ENCODE measurements at regions not wholly inside any gene's neighbourhood (a gene's known extent, or its start where the extent isn't known, plus 50 kb on each side); places are given as distances from the start of the nearest gene placed in this dataset.

DNA sequence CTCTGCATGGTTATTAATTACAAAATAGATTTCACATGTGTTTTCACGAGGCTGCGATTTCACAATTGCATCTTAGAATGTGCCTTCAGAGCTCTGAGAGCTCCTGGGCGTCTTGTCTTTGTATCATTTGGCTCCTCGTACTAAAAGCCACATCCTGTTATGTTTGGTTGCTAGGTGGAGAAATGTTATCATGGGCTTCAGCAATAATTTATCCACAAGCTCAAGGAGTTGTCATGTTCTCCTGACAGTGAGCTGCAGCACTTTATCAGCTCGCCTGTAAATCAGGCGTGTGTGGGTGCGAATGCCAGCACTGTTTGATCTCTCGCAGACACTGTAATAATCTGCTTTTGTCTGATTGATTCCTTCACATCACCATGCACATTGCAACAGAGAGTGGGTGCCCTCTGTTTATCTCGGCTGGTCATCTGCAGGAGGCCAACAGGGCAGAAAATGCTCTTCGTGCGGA, 218.6 kb upstream of the ZFP64 start:
- DNase-seq (ENCODE audit: low read depth in 3 of 3, low spot score in 1 of 3): peak in 2 of 3 donors; percentile 29 to 35

DNA sequence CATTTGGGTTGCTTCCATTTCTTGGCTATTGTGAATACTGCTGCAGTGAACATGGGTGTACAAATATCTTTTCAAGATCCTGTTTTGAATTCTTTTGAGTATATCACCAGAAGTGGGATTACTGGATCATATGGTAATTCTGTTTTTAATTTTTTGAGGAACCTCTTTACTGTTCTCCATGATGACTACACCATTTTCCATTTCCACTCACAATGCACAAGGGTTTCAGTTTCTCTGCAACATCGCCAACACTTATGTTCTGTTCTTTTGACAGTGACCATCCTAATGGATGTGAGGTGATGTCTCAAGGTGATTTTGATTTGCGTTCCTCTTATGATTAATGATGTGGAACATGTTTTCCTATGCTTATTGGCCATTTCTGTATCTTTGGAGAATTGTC, 214.4 kb upstream of the ZFP64 start:
- no peak for DNase-seq (ENCODE audit: low read depth in 3 of 3, low spot score in 1 of 3)

GRCh38 chr20:52405417-52405816, 213.8 kb upstream of the ZFP64 start:
- no peak for DNase-seq (ENCODE audit: low read depth in 3 of 3, low spot score in 1 of 3)

GRCh38 chr20:52404671-52405070, 213.1 kb upstream of the ZFP64 start:
- no peak for DNase-seq (ENCODE audit: low read depth in 3 of 3, low spot score in 1 of 3)

GRCh38 chr20:52402950-52403349, 211.4 kb upstream of the ZFP64 start:
- DNase-seq (ENCODE audit: low read depth in 3 of 3, low spot score in 1 of 3): no peak

- DNase-seq (ENCODE audit: low read depth in 3 of 3, low spot score in 1 of 3): no peak
Measured at GRCh38 chr20:52402514-52402913, 210.9 kb upstream of the ZFP64 start.

- no peak for DNase-seq (ENCODE audit: low read depth in 3 of 3, low spot score in 1 of 3)
Measured at GRCh38 chr20:52401431-52401830, 209.9 kb upstream of the ZFP64 start.

- no peak for DNase-seq (ENCODE audit: low read depth in 3 of 3, low spot score in 1 of 3)
Measured at GRCh38 chr20:52399352-52399751, 207.8 kb upstream of the ZFP64 start.

DNA sequence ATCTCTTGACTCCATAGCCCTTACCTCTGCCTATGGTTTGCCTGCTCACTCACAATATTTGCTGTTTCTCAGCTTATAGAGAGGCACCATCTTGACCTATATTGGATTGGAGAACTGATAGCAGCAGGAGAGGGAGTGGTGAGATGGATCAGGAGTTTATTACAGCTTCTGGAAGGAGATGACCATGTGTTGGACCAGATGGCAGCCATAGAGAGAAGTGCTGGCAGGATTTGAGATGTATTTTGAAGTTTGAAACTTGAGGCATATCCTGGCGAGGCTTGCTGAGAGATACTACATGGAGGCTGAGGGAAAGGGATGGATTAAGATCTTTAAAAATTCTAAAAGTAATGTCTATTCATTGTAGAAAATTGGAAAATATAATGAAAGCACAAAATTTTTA, 198.0 kb upstream of the ZFP64 start:
- DNase-seq (ENCODE audit: low read depth in 3 of 3, low spot score in 1 of 3): no peak

DNA sequence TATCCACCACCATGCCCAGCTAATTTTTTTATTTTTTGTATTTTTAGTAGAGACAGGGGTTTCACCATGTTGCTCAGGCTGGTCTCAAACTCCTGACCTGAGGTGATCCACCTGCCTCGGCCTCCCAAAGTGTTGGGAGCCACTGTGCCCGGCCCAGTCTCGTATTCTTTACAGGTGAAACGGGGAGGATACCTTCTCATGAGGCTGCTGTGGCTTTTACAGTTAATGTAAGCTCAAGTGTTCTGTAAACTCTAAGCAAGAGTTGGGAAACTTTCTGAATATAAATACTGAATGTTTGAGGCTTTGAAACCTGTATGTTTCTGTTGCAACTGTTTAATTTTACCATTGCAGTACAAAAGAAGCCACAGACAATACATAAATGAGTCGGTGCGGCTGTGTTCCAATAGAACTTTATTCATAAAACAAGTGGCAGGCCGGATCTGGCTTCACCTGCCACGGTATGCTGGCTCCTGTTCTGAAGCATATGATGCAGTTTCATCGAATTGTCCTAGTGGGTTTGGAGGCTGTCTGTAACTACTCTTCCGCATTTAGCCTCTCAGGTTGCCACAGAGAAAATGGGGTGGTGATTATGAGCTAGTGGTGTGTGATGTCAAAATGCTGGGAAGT, 192.5 kb upstream of the ZFP64 start:
- DNase-seq (ENCODE audit: low read depth in 3 of 3, low spot score in 1 of 3): no peak

DNA sequence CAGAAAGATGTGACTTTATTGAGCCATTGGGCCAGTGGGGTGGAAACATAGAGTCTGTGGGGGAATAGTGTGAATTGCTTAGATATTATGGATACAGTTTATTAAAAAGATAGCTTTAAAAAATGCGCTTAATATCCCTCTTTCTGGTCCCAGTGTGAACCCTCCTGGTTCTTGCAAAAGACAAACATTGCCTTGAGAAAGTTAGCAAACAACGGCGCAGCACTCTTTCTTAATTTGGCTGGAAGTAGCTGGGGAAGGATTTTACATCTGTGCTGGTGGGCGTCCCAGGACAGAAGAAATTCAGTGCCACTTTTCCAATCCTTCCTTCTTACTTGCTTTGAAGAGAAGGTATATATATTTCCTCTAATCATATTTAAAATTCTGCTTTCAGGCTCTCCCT, 191.4 kb upstream of the ZFP64 start:
- DNase-seq (ENCODE audit: low read depth in 3 of 3, low spot score in 1 of 3): no peak

GRCh38 chr20:52379723-52380336, 188.3 kb upstream of the ZFP64 start:
- DNase-seq (ENCODE audit: low read depth in 3 of 3, low spot score in 1 of 3): peak in 1 of 3 donors; percentile 21

GRCh38 chr20:52372169-52372568, 180.6 kb upstream of the ZFP64 start:
- no peak for DNase-seq (ENCODE audit: low read depth in 3 of 3, low spot score in 1 of 3)

DNA sequence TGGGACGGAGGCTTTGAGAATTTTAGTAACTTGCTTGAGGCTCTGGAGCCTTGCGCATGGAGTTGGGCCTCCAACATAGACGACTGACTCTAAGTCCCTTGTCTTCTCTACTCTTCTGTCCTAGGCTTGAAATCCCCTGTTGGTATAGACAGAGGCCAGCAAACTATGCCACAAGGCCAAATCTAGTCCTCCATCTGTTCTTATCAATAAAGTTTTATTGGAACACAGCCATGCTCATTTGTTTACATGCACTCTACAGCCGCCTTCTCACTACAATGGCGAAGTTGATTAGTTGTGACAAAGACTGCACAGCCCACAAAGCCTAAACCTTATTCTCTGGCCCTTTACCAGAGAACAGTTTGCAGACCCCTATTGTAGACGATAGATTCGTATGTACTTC, 174.1 kb upstream of the ZFP64 start:
- DNase-seq (ENCODE audit: low read depth in 3 of 3, low spot score in 1 of 3): no peak

GRCh38 chr20:52364405-52364804, 172.8 kb upstream of the ZFP64 start:
- DNase-seq (ENCODE audit: low read depth in 3 of 3, low spot score in 1 of 3): no peak

GRCh38 chr20:52361650-52362049, 170.1 kb upstream of the ZFP64 start:
- no peak for DNase-seq (ENCODE audit: low read depth in 3 of 3, low spot score in 1 of 3)

GRCh38 chr20:52349806-52350205, 158.2 kb upstream of the ZFP64 start:
- no peak for DNase-seq (ENCODE audit: low read depth in 3 of 3, low spot score in 1 of 3)

GRCh38 chr20:52348434-52348833, 156.9 kb upstream of the ZFP64 start:
- DNase-seq (ENCODE audit: low read depth in 3 of 3, low spot score in 1 of 3): no peak

- no peak for DNase-seq (ENCODE audit: low read depth in 3 of 3, low spot score in 1 of 3)
Measured at GRCh38 chr20:52346797-52347196, 155.2 kb upstream of the ZFP64 start.

- no peak for DNase-seq (ENCODE audit: low read depth in 3 of 3, low spot score in 1 of 3)
Measured at GRCh38 chr20:52342913-52343312, 151.3 kb upstream of the ZFP64 start.

DNA sequence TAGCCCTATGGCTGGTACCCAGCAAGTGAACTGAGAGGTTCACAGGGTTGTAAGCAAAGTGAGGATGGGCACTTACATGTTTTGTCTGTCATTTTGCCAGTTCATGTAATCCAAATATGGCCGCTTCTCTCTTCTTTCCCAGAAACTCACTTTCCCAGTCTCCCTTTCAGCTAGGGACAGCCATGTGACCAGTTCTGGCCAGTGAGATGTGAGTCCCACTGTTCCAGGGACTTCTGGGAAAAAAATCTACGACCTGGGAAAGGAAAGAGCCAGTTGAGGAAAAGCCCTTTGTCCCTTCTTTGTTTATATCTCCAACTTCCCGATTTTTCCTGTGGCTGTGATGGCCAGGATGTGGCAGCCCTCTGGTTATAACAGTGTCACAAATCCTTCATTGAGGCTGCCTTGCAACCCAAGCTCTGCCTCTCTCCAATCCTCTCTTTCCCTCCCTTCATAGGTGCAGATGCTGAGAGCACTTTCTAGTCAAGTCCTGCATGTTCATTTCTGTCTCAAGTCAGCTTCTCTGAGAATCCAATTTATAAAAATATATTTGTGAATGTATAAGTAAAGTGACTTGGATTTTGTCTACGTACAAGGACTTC, 148.6 kb upstream of the ZFP64 start:
- no peak for DNase-seq (ENCODE audit: low read depth in 3 of 3, low spot score in 1 of 3)

DNA sequence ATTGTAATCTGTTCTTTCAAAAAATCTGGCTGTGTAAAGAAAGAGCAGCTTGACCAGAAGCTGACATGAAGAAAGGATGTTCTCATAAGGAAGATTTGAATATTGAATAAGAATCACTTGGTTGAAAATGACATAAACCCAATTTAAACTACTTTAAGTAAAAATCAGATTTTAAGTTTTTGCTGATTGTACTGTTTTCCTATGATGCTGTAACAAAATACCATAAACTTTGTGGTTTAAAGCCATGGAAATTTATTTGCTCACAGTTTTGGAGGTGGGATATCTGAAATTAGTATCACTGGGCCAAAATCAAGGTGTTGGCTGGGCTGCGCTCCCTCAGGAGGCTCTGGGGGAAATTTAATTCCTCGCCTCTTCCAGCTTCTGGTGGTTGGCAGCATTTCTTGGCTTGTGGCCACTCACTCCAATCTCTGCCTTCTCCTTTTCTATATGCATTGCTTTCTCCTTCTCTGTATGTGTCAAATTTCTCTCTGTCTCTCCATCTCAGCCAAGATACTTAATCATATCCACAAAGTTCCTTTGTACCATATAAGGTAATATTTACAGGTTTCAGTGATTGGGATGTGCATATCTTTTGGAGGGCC, 141.2 kb upstream of the ZFP64 start:
- no peak for DNase-seq (ENCODE audit: low read depth in 3 of 3, low spot score in 1 of 3)

Measured in stimulated activated CD4-positive, alpha-beta T cell treated with anti-CD3 and anti-CD28 coated beads, TNF-alpha, amount 100 ng/mL, for 1 hour (primary cell).